Muscle of arm (tissue), 1 donor: ENCODE measurements at regions not wholly inside any gene's neighbourhood (a gene's known extent, or its start where the extent isn't known, plus 50 kb on each side); places are given as distances from the start of the nearest gene placed in this dataset.

Source experiments
- DNase-seq: peaks from one replicate; pipeline ENCODE4 v3.0.0-alpha.2; 2013

- no peak for DNase-seq
Measured at GRCh38 chr9:119649205-119649604, 280.0 kb upstream of the BRINP1 start.

- DNase-seq, result peak; percentile 1
Measured at GRCh38 chr9:119639287-119639955, 270.2 kb upstream of the BRINP1 start.

GRCh38 chr9:119634006-119634405 lies 264.8 kb upstream of the BRINP1 start:
- DNase-seq, result no peak

GRCh38 chr9:119611565-119611964 lies 242.3 kb upstream of the BRINP1 start:
- no peak for DNase-seq

- DNase-seq, result no peak
Measured at GRCh38 chr9:119609277-119609971, 240.2 kb upstream of the BRINP1 start.

- DNase-seq, result no peak
Measured at GRCh38 chr9:119601632-119602031, 232.4 kb upstream of the BRINP1 start.

- DNase-seq, result no peak
Measured at GRCh38 chr9:119597499-119597898, 228.3 kb upstream of the BRINP1 start.

- no peak for DNase-seq
Measured at GRCh38 chr9:119596703-119597102, 227.5 kb upstream of the BRINP1 start.

- no peak for DNase-seq
Measured at GRCh38 chr9:119588874-119589744, 219.9 kb upstream of the BRINP1 start.

- DNase-seq, result no peak
Measured at GRCh38 chr9:119577881-119578280, 208.6 kb upstream of the BRINP1 start.

- no peak for DNase-seq
Measured at GRCh38 chr9:119559986-119560385, 190.8 kb upstream of the BRINP1 start.

GRCh38 chr9:119559056-119559455 lies 189.8 kb upstream of the BRINP1 start:
- no peak for DNase-seq

GRCh38 chr9:119556129-119556875 lies 187.1 kb upstream of the BRINP1 start:
- DNase-seq, result peak; percentile 55

- DNase-seq, result no peak
Measured at GRCh38 chr9:119544492-119544891, 175.3 kb upstream of the BRINP1 start.

GRCh38 chr9:119537138-119537537 lies 167.9 kb upstream of the BRINP1 start:
- DNase-seq, result no peak

GRCh38 chr9:119533504-119533903 lies 164.3 kb upstream of the BRINP1 start:
- DNase-seq, result no peak

- DNase-seq, result no peak
Measured at GRCh38 chr9:119526698-119527097, 157.5 kb upstream of the BRINP1 start.

GRCh38 chr9:119523508-119523907 lies 154.3 kb upstream of the BRINP1 start:
- DNase-seq, result no peak

GRCh38 chr9:119522381-119522780 lies 153.1 kb upstream of the BRINP1 start:
- no peak for DNase-seq

GRCh38 chr9:119509291-119509905 lies 140.2 kb upstream of the BRINP1 start:
- no peak for DNase-seq

- DNase-seq, result no peak
Measured at GRCh38 chr9:119501374-119501773, 132.1 kb upstream of the BRINP1 start.
